NCI-H2196 treated with DMSO at 0.1 percent for 48 hours (cell line): ENCODE measurements at regions not wholly inside any gene's neighbourhood (a gene's known extent, or its start where the extent isn't known, plus 50 kb on each side); places are given as distances from the start of the nearest gene placed in this dataset.
A peak's percentile ranks its signal among the peaks of the same experiment; 100 is the strongest.

ENCODE experiments used
- DNase-seq: peaks from one replicate; lab custom pipeline; 2025; ENCODE audit not compliant: unreplicated experiment; lab: John Stamatoyannopoulos, UW

GRCh38 chr7:128145191-128145590, 95.9 kb upstream of the LEP start:
- DNase-seq = no peak

DNA sequence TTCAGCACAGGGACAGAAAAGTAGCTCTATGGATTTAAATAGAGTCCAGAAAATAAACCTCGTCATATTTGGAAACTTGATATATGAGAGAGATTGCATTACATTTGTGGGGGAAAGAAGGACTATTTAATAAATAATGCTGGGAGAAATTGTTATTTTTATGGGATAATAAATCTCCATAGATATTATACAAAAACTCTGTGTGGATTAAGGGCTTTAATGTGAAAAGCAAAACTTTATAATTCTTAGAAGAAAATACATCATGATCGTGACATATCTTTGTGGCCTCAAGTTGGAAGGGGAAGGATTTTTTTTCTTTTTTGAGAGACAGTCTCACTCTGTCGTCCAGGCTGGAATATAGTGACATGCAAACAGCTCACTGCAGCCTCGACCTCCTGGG, 95.0 kb upstream of the LEP start:
- DNase-seq = no peak

DNA sequence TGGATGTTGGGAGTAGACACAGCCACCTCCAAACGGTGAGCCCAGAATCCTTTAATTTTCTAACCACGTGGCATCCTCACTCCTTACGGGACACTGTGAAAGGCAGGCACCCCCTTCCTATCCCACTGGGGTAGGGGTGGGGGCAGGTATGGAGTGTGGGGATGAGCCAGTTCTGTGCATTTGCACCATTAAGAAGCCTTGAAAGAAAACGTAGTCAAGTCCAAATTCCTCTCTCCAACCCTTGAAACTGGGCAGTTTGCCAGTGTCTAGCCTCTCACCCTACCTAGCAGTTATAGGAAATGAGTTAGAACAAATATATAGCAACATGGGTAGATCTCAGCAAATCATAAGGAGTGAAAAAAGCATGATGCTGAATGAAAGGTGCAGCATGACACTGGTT, 92.4 kb upstream of the LEP start:
- DNase-seq = peak; percentile 10

GRCh38 chr7:128150223-128150865, 90.7 kb upstream of the LEP start:
- no peak for DNase-seq

DNA sequence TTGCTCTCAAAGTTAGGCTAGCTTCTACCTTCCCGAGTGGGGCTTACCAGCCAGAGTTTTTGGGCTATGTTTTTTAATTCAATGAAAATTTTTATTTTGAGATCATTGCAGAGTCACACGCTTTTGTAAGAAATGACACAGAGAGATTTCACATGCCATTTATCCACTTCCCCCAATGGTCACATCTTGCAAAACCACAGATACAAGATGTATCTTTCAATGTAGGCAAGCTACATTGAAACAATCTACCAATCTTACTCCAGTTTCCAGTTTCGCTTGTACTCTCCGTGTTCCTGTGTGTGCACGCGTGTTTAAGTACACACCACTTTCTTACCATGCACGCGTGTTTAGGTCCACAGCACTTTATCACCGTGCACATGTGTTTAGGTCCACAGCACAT, 89.4 kb upstream of the LEP start:
- no peak for DNase-seq

GRCh38 chr7:128152721-128153120, 88.4 kb upstream of the LEP start:
- DNase-seq = no peak

GRCh38 chr7:128153436-128153835, 87.6 kb upstream of the LEP start:
- no peak for DNase-seq

DNA sequence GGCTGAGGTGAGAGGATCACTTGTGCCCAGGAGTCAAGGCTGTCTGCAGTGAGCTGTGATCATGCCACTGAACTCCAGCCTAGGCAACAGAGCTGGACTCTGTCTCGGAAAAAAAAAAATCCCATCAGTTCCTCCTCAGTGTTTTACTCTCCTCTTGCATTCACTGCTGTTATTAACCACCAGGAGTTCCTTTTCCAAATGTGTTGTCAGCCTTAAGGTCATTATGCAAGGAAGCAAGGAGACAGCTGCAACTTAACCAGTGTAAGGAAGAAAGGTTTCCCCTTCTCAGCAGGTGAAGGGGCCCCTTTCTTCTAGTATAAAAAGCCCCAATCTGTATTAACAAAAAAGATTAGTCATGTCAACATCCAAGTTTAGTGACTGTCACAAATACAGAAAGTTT, 86.6 kb upstream of the LEP start:
- no peak for DNase-seq

- no peak for DNase-seq
Measured at GRCh38 chr7:128155100-128155740, 85.9 kb upstream of the LEP start.

GRCh38 chr7:128157906-128158305, 83.2 kb upstream of the LEP start:
- no peak for DNase-seq

DNA sequence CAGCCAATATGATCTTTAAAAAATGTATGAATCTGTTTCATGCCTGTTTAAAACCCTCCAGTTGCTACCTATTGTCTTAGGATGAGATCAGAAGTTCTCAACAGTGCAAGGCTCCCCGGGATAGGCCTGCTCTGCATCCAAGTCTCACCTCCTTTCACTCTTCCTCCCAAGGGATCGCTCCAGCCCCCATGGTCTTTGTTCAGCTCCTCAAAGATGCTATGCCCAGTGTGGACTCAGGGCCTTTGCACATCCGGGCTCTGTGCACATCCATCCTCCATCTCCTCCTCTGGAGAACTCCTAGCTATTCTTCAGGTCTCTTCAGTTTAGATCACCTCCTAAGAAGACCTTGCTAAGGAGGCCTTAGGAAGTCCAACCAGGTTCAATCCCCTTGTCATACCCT, 82.7 kb upstream of the LEP start:
- no peak for DNase-seq

GRCh38 chr7:128160296-128160695, 80.8 kb upstream of the LEP start:
- no peak for DNase-seq

- no peak for DNase-seq
Measured at GRCh38 chr7:128161466-128162125, 79.5 kb upstream of the LEP start.

- no peak for DNase-seq
Measured at GRCh38 chr7:128162666-128163065, 78.4 kb upstream of the LEP start.

DNA sequence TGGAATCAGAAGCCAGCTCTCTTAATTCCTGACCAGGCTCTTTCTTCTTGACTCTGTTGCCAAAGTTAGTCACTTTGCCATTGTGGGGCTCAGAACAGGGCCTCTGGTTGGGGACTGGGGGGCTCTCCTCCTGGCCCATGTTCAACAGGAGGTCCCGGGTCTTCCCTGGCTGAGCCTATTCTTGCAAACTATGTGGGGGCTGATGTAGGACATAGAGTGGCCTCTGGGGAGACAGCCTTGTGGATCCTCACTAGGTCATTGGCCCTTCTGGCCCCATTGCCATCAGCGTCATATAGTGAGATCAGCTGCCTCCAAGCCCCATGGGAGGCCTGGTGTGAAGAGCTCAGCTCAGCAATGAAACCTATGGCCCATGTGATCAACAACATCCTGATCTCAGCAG, 77.6 kb upstream of the LEP start:
- DNase-seq = no peak

DNA sequence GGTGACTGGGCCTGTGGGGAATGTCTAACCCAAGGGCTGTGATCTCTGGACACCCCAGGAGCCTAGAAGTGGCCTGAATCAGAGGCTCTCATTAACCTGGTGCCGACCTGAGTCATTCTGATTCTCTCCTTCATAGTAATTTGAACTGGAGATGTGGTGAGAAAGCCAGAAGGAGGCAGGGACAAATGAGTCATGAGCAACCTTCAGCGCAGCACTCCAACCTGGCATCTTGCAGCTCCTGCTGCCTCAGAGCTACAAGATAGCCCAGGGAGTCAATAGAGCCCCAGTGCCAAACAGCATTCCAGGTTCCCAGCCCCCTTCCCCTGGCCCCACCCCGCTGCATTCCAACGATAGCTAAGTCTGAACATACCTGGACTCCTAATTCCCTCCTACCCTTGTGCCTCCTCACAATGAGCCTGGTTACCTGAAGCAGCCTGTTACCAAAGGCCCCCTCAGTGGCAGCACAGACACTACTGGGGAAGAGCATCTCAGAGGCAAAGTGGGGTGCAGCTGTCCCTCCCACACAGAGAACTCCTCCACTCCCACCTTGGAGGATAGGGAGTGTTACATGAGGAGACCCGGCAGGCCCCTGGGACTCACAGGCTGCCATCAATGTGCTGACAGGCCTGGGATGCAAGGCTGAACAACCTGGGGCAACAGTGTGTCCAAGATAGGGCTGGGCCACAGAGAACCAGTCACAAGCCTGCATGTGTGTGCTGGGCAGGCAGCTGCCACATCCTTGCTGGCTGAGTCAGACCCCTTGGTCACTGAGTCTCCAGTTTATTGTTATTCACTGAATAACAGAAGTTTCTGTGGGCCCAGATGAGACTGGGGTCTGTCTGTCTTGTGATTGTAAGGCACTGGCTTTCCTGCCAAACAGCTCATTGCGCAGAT, 76.8 kb upstream of the LEP start:
- no peak for DNase-seq

DNA sequence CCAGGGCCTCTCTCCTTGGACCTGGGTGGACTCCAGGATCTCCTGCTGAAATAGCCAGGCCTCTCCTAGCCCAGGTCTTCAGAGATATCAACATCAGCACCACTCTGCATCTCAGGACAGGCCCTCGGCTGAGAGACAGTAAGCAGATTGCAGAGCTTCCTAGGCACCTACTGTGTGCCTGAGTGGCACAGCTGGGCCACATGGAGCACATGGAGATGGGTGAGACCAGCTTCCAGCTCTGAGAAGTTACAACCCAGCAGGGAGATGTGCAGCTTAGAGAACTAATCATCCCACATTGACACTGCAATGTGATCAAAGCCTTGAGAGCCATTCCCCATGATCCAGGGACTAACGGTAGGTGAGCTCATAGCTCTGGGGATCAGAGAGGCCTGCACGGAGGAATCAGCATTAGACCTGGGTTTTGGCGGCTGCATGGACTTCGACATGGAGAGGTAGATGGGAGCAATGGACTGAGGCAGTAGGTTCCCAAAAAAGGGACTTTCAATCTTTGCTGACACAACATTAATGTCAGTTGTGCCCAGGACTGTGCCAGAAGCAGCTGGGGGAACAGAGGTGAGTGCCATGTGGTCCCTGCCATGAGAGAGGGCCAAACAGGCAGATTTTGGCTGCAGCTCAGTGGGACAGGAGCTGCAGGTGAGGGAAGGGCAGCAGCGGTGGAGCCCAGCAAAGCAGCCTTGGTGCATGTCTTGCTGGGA, 76.0 kb upstream of the LEP start:
- no peak for DNase-seq

- DNase-seq = no peak
Measured at GRCh38 chr7:128165927-128166420, 75.1 kb upstream of the LEP start.

DNA sequence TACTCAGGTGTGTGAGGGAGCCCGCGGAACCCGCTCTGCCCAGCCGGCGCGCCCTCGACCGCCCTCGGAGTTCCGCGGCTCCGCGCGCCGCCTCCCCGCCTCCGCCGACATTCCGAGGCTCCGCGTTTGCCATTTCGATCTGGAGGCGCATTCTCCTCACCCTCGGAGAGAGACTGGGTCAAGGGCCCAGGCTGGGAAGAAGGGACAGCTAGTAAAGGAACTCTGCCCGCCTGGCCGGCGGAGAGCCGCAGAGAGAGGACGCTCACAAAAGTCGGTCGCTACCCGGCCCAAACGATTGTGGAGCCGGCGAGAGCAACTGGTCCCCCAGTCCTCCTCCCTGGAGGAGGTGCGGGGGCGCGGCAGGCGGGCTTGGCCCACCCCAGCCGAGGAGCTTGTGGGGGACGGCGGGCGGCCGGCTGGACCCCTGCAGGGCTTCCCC, 74.5 kb upstream of the LEP start:
- no peak for DNase-seq

DNA sequence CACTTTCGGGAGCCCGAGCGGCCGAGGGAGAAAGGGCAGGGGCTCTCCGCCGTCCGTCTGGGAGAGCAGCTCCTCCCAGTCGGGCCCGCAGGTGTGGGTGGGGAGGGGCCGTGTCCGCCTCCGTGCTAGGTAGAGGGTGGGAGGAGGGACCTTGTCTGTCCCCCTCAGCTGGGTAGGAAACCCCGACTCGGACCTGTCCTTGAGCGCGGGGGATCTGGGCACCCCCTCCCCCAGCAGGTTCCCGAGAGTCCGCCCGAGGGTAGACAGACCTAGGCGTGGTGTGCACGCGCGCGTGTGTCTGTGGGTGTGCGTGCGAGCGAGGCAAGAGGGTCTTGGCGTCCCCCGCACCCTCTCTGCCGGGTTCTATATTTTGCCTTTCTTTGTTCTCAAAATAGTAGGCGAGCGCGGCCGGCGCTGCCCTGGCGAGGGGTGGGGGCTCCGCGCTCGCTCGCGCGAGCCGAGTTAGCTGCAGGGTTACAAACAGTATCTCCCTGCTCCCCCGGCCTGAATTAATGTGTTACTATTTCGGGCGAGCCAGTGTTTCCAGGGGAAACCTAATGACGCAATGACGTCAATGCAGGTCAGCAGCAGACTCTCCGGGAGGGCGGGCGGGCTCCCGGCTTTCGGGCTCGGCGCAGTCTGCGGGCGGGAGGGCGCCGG, 73.9 kb upstream of the LEP start:
- DNase-seq = peak; percentile 28
